SIG-M5 treated with dmso at 0.1 percent for 504 hours (cell line): ENCODE measurements at regions not wholly inside any gene's neighbourhood (a gene's known extent, or its start where the extent isn't known, plus 50 kb on each side); places are given as distances from the start of the nearest gene placed in this dataset.

Experiments used
- DNase-seq: peaks from one replicate; lab custom pipeline; 2025; ENCODE audit not compliant: unreplicated experiment; lab: John Stamatoyannopoulos, UW

DNA sequence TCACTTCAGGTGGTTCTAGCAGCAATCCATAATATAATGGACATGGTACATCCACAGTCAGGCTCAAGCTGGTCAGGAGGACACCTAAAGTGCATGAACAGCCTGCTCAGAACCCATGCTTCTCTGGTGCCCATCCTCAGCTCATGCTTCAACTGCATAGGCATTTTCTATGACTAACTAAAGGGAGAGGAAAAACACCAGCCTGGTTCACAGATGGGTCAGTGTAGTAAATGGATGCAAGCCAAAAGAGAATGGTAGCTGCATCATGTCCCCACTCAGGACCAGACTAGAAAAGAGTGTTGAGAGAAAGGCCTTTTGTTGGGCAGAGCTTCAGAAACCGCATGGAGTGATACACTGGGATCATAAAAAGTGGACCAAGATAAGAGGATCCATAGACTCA is 556.6 kb downstream of the TLE1 start:
- DNase-seq = no peak

DNA sequence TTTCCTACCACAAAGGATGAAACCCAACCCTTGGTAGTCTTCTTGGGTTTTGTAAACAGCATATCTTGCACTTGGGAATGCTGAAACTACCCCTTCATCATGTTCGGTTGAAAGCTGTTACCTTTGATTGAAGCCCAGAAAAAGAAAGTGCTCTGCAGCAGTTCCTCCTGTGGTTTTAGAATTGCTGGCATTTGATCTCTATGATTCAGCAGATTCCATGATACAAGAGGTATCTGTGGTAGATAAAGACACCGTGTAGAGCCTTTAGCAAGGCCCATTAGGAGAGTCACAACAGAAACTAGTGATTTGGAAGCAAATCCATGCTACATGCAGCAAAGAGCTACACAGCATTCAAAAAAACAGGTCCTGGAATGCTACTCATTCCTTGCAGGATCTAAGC is 557.0 kb downstream of the TLE1 start:
- DNase-seq = no peak

DNA sequence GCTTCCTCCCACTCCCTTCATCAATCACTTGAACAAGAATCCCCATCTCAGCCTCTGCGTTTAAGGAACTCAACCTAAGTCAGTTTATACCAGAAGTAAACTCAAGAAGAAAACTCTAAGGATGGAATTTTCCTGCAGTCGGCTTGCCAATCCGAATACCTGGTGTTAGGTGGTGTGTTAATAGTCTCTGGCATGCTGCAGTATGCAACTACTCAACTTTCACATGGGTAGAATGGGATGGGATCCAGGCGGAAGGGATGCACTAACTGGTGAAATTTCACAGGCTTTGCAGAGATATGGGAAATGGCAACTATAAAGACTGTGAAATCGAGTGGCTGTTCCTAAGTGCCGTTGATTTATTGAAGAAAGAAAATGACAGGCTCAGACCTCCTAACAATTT is 560.6 kb downstream of the TLE1 start:
- no peak for DNase-seq

DNA sequence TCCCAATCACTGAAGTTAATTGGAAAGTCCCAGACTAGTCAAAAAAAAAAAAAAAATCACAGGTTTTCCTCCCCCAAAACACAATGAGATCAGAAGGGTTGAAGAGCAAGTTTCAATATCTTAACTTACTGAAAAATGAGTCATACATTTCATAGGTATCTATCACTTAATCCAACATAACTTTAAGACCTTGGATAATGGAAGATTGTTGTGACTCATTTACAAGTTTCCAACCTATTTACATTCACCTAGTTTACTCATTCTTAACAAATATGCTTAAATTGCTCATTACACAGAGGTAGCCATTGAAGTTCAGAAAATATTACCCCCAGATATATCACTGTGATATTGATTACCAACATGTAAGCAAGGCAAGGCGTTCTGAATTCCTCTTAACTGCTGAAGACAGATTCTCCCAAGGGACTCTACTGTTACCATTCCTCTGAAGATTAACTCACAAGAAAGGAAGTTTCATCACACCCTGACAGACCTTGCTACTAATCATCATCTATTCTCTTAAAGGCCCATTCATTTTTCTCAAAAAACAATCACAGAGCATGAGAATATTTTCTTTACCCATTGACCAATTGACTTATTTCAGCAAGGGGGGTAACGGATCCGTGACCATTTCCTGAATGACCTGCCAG is 563.8 kb downstream of the TLE1 start:
- no peak for DNase-seq

DNA sequence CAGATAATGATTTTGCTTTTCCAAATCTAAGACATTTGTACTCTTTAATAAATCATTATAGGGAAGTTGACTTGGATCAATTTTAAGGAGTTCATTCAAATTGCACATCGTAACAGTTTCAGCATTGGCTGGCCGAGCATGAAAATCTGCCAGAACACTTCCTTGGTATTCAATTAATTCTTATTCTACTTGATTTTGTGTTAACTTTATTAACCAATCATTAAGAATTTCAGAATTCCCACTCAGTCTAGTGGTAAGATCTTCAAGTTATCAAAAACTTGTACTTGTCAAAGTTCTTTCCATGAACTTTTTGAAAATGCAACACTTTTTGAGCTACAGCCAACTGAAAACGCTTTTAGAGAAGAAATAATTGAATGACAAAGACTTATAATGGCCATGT is 565.8 kb downstream of the TLE1 start:
- no peak for DNase-seq

DNA sequence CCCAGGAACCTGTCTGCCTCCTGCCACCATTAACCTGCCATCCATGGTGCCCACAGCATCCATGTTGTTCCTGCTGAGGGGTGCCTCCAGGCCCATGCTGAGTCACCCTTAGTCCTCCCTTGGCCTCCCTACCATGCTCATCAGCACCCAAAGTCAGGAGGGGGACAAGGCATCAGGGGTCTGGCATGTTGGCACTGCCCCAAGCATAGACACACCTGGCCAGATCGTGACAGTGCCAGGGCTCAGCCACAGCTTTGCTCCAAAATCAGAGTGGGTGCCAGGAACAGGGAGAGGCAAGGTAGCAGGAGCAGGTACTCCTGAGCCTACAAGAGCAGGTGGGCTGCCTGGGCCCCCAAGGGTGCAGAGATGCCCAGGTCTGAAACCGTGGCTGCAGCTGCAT is 566.6 kb downstream of the TLE1 start:
- no peak for DNase-seq

DNA sequence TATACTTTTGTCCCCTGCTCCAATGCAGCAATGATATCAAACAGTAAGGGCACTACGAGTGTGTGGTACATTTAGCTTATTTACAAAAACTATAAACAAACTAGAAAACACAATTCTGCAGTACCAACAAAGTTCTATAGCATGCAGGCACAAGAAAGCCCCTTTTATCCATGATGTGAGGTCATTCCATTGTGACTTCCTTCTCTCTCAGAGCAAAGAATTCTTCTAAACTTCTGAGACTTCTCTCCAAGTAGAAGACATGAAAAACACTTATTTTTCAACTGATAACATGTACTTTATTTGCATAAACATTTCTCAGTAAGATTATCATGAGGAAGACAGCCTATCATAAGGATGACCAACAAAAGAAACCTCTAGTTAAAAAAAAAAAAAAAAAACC is 569.8 kb downstream of the TLE1 start:
- no peak for DNase-seq

DNA sequence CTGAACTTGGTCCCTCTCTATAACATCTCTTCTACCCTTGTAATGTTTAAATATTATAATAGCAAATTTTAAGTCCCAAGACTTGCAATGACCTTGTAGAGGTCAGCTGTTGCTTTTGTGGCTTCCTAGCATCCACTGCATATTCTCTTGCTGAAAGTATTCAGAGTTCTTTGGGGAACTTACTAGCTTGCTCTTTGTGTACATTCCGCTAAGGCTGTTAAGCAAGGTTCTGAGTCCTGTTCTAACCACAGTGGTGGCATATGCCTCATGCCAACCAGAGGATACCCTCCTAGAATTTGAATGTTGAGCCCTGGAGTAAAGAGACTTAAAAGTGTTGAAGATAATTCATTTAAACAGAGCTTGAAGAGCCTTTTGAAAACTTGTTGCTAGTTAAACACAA is 570.9 kb downstream of the TLE1 start:
- peak; percentile 45 for DNase-seq

DNA sequence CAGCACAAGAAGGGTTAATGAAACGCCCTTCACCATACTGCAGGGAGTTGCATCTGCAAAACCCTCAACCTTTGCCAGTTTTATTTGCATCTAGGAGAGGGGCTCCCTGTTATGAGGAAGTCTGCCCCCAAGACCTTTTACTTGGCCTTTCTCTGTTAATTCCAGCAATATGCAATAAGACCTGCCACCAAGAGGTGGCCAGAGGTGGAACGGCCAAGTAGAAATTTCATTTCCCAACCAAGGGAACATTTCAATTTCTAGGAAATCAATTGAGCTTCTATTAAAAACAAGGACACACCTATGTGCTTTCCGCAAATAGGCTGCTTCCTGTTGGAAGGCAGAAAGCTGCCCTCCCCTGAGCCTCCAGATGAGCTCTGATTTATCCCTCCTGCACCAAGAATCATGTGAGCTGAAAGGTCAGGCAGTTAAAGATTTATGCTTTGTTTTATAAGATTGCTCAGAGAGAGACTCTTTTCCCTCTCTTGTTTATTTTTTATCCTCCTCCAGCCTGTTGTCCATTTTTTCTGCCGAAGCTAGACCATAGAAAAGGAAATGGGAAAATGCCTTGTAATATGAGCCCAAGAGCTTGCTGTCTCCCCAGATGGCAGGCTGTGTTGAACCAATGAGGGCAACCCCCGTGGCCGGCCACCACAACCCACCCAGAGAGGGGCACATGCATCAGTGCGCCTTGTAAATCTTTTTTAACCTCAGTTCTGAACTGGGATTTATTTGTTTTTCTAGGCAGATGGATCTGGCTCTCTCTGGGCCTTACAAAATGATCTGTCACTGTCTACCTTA is 572.8 kb downstream of the TLE1 start:
- DNase-seq = no peak

DNA sequence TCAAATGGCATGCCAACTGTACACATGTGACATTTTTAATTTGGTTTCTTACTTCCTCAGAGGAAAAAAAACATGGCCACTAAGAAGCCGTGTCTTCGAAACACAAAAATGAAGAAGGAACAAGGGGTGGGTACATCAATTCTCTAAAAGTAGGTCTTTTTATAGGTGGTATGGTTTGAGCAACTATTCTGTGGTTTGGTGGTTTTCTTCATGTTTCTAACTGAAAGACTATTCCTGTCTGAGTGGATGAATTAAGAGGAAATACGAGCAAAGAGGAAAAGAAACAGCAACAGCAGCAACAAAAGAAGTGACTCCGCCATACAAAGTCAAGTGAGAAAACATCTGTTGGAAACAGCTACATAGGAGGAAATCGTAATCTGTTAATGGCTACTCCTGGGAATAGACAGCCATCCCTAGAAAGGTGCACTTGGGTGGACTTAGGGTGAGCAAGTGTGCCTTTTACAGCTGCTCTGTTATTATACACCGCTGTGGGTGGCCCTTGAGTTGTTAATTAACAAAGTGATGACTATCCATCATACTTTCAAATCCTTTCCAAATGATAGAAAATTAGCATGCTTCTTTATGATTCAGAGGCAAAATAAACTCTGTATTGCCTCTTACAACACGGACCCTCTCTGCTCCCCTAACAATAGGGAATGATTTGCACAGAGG is 575.8 kb downstream of the TLE1 start:
- DNase-seq = peak; percentile 98

DNA sequence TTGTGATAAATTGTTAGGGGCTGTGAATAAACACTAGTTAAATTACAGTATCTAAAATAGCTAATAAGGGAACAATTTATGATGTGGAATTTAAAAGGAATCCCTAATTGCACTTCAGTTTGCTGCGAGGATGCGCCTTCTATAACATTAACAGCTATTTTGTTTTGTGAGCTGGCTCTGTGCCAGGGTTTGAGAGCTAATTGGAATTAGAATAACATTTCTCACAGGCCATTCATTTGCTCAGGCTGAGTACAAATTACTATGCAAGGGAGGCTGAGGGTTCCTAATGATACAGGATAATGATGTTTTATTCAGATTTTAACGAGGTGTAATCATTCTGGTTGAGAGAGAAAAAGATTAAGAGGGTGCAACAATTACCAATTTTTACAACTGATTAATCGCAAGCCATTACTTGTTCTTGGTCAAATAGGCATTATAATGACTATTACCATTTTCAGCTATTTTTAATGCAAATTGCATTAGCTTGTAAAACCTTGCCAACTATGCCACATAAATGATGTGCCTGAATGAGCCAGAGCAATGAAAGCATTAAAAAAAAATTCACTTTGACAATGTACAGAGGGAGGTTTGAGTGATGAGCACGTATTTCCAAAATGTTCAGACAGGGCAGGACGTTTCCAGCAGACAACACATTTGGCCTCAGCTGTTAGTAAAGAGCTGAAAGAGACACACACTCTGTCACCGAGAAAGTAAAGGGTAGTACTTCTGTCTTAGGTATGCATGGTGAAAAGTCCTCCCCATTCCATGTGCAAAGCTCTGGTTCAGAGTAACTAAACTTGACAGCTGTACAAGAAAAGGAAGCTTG is 576.5 kb downstream of the TLE1 start:
- DNase-seq = no peak

DNA sequence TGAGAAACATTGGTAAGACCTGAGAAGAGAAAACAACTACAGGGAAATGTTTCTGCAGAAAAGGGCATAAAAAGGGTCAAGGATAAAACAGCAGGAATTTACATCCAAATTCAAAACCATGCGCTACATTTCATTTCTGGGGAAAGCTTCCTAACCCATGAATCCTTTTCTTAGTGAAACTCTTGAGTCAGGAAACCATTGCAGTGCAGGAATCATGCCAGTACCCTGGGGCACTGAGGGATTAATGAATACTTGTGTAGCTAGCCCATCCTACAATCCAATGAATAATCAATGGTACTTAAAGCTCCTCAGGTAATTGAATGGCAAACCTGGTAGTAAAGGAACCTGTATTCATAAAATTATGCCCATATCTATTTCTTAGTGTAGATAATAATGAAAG is 580.5 kb downstream of the TLE1 start:
- no peak for DNase-seq

DNA sequence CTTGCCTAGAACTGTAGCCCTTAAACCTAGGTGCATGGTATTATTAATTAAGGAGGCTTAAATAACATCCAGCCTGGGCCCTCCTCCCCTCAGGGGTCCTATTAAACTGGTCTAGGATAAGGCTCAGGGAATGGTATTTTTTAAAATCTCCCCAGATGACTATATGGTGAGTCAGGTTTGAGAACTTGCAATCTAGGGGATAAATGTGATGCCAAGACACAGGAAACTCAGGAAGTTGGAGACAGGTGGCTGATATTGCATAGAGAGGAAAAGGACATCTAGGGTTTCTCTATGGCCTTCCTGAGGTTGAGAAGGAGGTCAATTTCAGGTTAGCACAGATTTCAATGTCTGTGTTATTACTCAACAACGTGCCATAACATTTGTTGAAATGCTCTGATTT is 581.0 kb downstream of the TLE1 start:
- DNase-seq = no peak

DNA sequence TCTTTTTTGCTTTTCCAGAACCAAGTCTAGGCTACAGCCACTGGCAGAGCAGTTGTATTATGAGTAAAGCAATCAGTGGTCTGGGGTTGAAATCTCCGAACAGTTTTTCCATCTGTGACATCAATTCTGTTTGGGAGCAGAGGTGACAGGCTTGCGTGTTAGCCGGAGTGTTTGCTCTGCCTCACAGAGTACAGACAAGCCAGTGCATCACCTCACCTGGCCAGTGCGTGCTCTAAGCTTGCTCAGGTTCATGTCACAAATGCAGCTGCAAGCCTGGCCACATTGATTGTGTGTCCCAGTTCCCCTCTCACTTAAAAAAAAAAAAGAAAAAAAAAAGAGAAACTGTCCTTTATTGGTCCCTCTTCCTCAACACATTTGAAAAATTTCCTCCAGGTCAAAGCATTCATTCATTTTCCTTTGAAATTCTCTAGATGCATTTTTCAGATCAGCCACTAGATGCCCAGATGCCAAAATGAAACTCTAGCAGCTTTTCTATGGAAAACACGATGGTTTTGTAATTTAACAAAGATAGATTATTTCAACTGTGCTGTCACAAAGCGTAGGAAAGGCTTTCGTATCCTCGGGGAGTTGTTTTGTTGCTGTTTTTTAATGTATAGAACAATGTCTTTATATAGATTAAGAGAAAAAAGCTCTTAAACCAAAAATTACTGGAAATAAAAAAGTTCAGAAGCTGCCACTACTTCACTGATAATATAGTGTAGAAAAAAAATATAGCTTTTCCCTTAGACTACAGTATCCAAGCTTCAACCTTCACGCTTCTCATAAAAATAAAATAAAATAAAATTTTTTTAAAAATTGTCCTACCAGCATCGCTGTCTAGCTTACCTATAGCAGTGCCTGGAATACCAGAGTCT is 585.5 kb downstream of the TLE1 start:
- DNase-seq = no peak

DNA sequence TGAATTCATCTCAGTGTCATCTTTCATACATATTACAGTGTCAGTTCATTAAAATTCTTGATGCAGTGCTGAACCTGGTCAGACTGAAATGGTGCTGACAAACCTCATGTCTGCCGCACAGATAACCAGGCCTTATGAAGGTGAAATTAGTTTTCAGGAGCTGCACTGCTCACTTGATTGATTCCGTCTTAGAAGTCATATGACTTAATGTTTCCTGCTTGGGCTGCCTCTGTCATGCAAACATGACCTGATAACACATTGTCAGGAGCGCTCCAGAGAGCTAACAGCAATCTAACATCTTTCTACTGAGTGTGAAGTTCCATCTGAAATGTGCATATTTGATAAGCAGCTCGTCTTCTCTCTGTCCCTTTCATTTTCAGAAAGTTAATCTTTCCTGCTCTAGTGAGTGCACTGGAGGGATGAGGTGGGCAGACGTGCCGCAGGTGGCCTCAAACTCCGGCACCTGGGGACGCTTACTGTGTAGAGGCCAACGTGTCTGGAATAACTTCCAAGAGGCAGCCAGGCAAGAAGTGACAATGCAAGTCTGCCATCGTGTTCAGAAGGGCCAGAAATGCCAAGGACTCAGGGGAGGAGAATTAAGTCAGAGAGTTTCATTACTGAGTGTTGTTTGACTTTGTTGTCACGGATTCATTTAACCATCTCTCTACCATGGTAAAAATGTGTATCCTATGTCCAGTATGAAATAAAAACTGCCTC is 592.1 kb downstream of the TLE1 start:
- no peak for DNase-seq

DNA sequence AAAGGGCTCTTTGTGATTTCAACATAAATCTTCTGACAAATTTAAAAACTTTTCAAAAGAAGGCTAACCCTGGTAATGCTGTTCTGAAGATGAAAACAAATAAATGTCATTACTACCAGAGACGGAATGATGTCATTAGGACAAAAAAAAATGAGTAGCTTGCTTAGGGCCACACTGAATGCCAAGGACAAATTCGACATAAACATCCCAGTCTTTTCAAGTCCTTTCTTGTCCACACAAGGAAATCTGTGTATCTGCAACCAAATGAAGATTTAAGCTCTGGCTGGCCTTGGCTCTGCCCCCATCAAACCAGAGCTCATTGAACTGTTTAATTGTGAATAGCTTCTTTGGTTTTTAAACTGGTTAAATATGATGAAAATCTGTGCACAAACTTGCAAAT is 592.7 kb downstream of the TLE1 start:
- no peak for DNase-seq

DNA sequence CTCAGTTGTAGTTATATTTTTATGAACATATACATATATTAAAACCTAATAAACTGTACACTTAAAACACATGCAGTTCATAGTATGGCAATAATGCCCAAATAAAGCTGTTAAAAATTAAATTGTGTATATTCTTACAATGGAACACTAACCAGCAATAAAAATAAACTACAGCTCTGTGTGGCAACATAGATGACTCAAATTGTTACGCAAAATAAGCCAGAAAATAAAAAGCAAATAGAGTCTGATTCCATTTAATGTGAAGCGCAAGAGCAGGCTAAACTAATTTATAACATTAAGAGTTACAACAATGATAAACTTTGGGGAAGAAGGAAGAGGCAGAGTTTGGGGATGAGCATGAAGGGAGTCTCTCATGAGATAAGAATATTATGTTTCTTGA is 597.3 kb downstream of the TLE1 start:
- no peak for DNase-seq

DNA sequence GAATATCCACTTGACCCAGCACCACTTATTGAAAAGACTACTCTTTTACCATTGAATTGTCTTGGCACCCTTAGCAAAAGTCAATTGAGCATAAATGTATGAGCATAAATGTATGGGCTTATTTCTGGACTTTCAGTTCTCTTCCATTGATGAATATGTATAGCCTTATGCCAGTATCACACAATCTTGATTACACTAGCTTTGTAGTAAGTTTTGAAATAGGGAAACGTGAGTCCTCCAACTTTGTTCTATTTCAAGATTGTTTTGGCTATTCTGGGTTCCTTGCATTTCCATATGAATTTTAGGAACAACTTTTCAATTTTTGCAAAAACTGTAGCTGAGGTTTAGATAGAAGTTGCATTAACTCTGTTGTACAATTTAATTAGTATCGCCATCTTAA is 601.0 kb downstream of the TLE1 start:
- DNase-seq = no peak

DNA sequence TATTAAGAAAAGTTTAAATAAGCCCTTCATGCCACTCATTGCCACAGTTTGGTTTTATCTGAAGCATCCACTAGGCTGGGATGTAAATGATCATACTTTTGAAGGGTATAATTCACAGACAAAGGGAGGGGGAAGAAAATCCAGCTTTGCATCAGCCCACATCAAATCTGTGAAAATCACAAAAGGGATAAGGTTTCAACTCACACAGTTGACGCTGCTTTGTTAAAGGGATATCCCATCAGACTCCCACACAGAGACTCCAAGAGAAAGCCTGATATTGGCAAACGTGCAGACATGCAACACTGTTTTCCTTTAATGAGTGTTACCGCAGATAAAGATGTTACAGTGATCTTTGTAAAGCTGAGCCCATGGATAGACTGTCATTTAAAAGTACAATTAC is 602.9 kb downstream of the TLE1 start:
- DNase-seq = no peak
